LHCN-M2 (cell line): ENCODE measurements at regions not wholly inside any gene's neighbourhood (a gene's known extent, or its start where the extent isn't known, plus 50 kb on each side); places are given as distances from the start of the nearest gene placed in this dataset.

Experiments used
- DNase-seq: peaks from one replicate; pipeline ENCODE4 v3.0.0-alpha.2; 2012; ENCODE audit warnings: low read depth

- no peak for DNase-seq
Observed at GRCh38 chr2:240226672-240227537, 86.4 kb upstream of the OTOS start.

- no peak for DNase-seq
Observed at GRCh38 chr2:240227538-240228428, 87.3 kb upstream of the OTOS start.

GRCh38 chr2:240229005-240229404 lies 88.5 kb upstream of the OTOS start:
- no peak for DNase-seq

DNA sequence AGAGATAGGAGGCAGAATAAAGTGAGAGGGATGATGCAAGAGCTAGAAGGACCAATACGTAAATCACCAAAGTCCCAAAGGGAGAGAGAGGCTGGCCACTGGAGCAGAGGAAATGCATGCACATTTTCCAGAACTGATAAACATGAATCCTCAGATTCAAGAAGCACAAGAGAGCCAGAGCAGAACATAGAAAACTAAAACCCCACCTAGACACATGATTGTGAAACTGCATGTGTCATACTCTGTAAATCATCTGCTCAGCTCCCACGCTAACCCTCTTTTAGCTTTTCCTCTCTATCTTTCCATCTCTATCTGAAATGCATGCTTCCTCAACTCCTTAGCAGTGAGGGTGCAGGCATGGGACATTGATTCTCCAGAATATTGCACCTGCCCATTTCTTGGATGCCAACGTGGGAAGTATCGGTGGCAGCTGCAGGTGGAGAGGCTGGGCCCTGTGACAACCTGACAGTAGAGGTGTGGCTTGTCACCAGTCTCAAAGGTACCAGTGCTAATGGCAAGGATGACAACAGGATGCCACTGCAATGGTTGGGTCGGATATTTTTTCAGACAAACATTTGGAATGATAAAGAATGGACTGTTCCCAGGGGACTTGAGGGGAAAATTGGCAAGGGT lies 89.3 kb upstream of the OTOS start:
- DNase-seq: no peak

GRCh38 chr2:240230291-240230931 lies 90.0 kb upstream of the OTOS start:
- no peak for DNase-seq

DNA sequence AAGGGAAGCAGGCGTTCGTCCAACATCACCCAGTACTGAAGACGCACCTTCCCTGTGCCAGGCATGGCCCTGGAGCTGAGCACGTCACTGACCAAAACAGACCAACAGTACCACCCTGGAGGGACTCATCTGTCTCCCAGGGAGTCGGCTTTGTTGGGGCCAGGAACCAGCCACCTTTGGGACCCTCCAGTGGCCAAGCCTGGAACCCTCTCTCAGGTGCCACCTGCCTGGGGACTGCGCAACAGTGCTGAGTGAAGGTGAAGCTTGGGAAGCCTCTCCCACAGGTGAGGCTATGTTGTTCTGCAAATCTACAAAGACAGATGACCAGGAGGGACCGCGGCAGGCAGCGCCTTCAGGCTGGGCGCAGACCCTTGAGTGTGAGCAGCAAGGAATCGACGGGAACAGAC lies 91.4 kb upstream of the OTOS start:
- DNase-seq: no peak

DNA sequence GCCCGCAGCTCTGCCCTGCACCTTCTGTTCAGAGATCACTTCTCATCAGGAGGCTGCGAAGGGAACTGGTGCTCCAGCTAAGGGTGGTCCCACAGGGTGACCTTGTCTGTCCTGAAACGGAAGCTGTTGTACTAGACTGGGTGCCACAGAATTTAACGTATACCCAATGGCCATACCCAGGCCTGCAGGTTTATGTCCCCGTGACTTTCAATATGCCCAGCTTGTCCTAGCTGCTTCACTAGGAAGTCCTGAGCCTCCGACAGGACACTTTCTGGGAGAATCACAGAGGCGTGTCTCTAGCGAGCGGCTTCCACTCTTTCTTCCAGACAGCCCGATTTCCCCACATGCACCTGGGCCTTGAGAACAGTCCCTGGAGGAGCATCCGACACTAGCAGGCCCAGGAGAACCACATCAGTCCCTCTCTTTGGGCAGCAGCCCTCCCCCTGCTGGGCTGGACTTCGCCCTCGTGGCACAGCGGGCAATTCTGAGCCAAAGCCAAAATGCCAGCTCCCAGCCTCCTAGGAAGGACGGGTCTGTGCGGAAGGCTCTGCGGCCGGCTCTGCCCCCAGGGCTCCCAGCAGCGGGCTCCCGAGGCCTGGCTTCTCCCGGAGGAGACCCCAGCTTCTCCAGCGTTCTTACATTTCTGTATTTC lies 91.9 kb upstream of the OTOS start:
- DNase-seq: no peak

DNA sequence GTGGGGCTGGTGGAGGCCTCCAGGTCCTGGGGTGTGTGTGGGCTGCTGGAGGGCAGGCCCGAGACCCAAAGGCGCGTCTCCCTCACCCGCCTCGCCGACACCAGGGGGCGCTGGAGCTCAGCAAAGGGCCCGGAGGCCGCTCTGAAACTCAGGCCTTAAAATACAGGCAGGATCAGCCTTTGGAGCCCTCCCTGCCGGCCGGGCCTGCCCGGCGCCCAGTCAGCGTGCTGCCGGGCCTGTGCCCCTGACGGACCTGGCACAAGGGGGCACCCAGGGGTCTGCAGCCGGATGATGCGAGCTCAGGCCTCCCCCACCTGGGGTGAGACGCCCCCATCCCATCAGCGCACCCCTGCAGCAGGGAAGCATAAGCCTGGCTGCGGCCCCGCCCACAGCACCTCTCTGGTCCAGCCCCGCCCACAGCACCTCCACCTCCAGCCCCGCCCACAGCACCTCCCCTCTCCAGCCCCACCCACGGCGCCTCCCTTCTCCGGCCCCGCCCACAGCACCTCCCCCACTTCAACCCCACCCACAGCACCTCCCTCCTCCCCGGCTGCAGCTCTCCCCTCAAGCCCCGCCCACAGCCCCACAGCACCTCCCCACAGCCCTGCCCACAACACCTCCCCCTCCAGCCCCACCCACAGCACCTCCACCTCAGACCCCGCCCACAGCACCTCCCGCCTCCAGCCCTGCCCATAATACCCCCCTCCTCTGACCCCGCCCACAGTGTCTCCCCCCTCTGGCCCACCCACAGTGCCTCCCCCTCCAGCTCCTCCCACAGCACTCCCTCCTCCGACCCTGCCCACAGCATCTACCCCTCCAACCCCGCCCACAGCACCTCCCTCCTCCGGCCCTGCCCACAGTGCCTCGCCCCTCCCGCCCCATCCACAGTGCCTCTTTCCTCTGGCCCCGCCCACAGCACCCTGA lies 92.8 kb upstream of the OTOS start:
- peak; percentile 62 for DNase-seq

- no peak for DNase-seq
Observed at GRCh38 chr2:240233885-240234502, 93.5 kb upstream of the OTOS start.

DNA sequence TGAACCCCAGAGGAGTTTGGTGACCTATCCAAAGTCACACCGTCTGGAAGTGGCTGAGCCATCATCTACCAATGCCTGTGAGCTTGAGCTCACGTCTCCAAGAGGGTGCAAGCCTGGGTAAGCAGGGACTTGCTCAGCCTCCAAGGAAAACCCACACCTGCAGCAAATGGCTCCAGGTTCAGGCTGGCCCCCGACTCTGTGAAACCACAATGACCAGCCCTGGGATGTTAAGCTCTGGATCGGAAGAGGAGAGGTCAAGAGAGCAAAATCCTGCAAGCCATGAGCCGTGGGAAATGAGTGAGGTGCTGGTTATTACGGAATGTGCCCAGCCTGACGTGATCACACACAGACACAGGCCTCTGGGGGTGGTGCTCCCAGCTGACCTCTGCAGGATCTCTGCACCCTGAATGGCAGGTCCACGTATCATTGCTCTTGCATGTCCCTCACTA lies 94.1 kb upstream of the OTOS start:
- DNase-seq: no peak

GRCh38 chr2:240235149-240235803 lies 94.8 kb upstream of the OTOS start:
- DNase-seq: no peak

DNA sequence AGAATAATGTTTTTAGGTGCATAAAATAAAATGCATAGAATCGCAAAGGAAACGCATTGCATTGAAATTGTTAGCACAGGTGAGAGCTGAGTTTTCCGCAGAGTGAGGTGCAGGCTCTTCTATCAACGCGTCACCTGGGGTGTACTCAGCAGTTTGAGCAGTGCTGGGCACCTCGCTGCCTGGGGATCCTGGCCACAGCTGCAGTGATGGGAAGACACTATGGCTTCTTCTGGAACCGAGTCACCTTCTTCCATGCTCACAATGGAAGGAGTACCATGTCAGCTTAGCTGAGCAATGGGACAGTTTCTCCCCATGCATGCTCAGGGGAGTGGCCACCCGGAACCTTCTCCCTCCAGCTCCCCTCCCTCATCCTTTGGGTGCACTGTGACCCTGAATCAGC lies 95.4 kb upstream of the OTOS start:
- no peak for DNase-seq

- peak; percentile 52 for DNase-seq
Observed at GRCh38 chr2:240236217-240237111, 96.0 kb upstream of the OTOS start.

DNA sequence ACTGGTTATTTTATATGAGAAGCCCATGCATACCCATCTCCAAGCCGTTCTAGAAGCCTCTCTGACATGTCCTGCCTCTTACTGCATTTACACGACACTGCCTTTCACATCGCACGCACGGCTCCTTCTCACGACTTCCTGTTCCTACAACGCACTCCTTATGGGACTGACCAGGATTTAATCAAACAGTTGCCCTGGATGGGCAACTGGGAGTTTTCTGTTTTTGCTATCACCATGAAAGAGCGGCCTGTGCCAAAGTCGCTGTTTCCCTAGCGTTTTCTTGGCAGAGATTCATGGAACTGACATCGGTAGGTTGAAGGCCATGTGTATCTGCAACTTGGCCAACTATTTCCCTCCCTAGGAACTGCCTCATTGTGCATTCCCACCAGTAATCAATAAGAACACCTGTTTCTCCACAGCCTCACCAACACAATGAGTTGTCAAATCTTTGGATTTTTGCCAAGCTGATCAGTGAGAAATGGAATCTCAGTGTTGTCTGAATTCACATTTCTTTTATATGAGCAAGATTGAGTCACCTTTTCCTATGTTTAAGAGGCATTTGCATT lies 97.2 kb upstream of the OTOS start:
- peak; percentile 63 for DNase-seq

GRCh38 chr2:240238201-240238600 lies 97.7 kb upstream of the OTOS start:
- DNase-seq: no peak

- DNase-seq: no peak
Observed at GRCh38 chr2:240238786-240239185, 98.3 kb upstream of the OTOS start.

GRCh38 chr2:240239325-240239724 lies 98.9 kb upstream of the OTOS start:
- no peak for DNase-seq
